HEK293 (cell line): ENCODE measurements at regions not wholly inside any gene's neighbourhood (a gene's known extent, or its start where the extent isn't known, plus 50 kb on each side); places are given as distances from the start of the nearest gene placed in this dataset.
"Not testable (repeated sequence)": the region's sequence is repeated elsewhere in the genome, so short reads cannot be mapped to it uniquely, and the experiment has no call there.

Experiments
- CTCF ChIA-PET: fragments of 350-600 bp; formaldehyde crosslinking; extraction: SDS; loops from one replicate; lab custom pipeline; 2021; ENCODE audit warnings: antibody characterized with exemption; lab: Yijun Ruan, JAX
- POLR2A ChIA-PET: fragments of 300-600 bp; formaldehyde crosslinking; extraction: SDS; loops from one replicate; lab custom pipeline; 2020; ENCODE audit warnings: antibody characterized with exemption, inconsistent platforms; lab: Yijun Ruan, JAX
- H3K27ac ChIP-seq: fragments of 200-500 bp; sonication (Bioruptor generic); 2 replicates; pipeline ENCODE4 v1.5.1; 2014; ENCODE audit warnings: low read depth, low read length, control low read depth, inconsistent platforms; ENCODE audit errors: extremely low read depth
- H3K36me3 ChIP-seq, 2 experiments: fragments of 200-500 bp in 1 of 2; sonication (Bioruptor generic) in 1 of 2; 1 replicate in 1 of 2; 2 replicates in 1 of 2; pipeline ENCODE4 v1.5.1; 2014 to 2017; ENCODE audit warnings: inconsistent platforms in 2 of 2, low read length in 2 of 2; ENCODE audit not compliant: control insufficient read depth in 2 of 2, insufficient read depth in 1 of 2
- H3K4me1 ChIP-seq: fragments of 200-500 bp; sonication (Bioruptor generic); 2 replicates; pipeline ENCODE4 v1.5.1; 2014; ENCODE audit warnings: mild to moderate bottlenecking, low read length, inconsistent platforms; ENCODE audit not compliant: control insufficient read depth, insufficient read depth
- H3K4me3 ChIP-seq: 2 replicates; pipeline ENCODE4 v1.5.1; 2011; ENCODE audit warnings: low read depth, mild to moderate bottlenecking, control low read depth, low read length, moderate library complexity
- H3K9me3 ChIP-seq: fragments of 200-500 bp; sonication (Bioruptor generic); 2 replicates; pipeline ENCODE4 v1.5.1; 2014; ENCODE audit warnings: low read depth, low read length, inconsistent platforms; ENCODE audit not compliant: control insufficient read depth, insufficient read depth
- EGR2 ChIP-seq: fragments of 450-650 bp; formaldehyde crosslinking; IDR thresholded peaks from 2 replicates; pipeline ENCODE4 v1.5.1; 2016; ENCODE audit warnings: low read depth, missing biosample characterization, missing genetic modification characterization
- HOXD13 ChIP-seq: sonication (generic); formaldehyde crosslinking; IDR thresholded peaks from 2 replicates; pipeline ENCODE4 v1.8.0; 2022; ENCODE audit warnings: missing genetic modification reagents, borderline replicate concordance
- OSR2 ChIP-seq: fragments of 450-650 bp; formaldehyde crosslinking; IDR thresholded peaks from 2 replicates; pipeline ENCODE4 v1.5.1; 2016; ENCODE audit warnings: missing biosample characterization, missing genetic modification characterization
- PRDM1 ChIP-seq: fragments of 450-650 bp; formaldehyde crosslinking; IDR thresholded peaks from 2 replicates; pipeline ENCODE4; 2016; ENCODE audit warnings: missing biosample characterization, missing genetic modification characterization
- RBAK ChIP-seq: fragments of 450-650 bp; formaldehyde crosslinking; IDR thresholded peaks from 2 replicates; pipeline ENCODE4 v1.5.1; 2016; ENCODE audit warnings: missing biosample characterization, missing genetic modification characterization
- TCF7L2 ChIP-seq: IDR thresholded peaks from 2 replicates; pipeline ENCODE4 v1.6.1; 2011; ENCODE audit warnings: low read depth, mild to moderate bottlenecking, inconsistent platforms, low read length, moderate library complexity, borderline replicate concordance
- ZBTB1 ChIP-seq: fragments of 450-650 bp; formaldehyde crosslinking; IDR thresholded peaks from 2 replicates; pipeline ENCODE4 v1.5.1; 2016; ENCODE audit warnings: missing biosample characterization, missing genetic modification characterization
- ZNF169 ChIP-seq: fragments of 450-650 bp; formaldehyde crosslinking; IDR thresholded peaks from 2 replicates; pipeline ENCODE4 v1.5.1; 2016; ENCODE audit warnings: missing biosample characterization, missing genetic modification characterization
- ZNF2 ChIP-seq: fragments of 450-650 bp; formaldehyde crosslinking; IDR thresholded peaks from 2 replicates; pipeline ENCODE4 v1.5.1; 2016; ENCODE audit warnings: missing biosample characterization, missing genetic modification characterization
- ZNF248 ChIP-seq: fragments of 450-650 bp; formaldehyde crosslinking; IDR thresholded peaks from 2 replicates; pipeline ENCODE4 v1.5.1; 2017; ENCODE audit warnings: missing biosample characterization, missing genetic modification characterization
- ZNF311 ChIP-seq: fragments of 450-650 bp; formaldehyde crosslinking; IDR thresholded peaks from 2 replicates; pipeline ENCODE4 v1.5.1; 2017; ENCODE audit warnings: missing biosample characterization, missing genetic modification characterization, borderline replicate concordance
- ZNF350 ChIP-seq: fragments of 450-650 bp; formaldehyde crosslinking; IDR thresholded peaks from 2 replicates; pipeline ENCODE4 v1.5.0; 2017; ENCODE audit warnings: missing biosample characterization, mild to moderate bottlenecking, missing genetic modification characterization
- ZNF354C ChIP-seq: fragments of 450-650 bp; formaldehyde crosslinking; IDR thresholded peaks from 2 replicates; pipeline ENCODE4 v1.5.1; 2016; ENCODE audit warnings: missing biosample characterization, missing genetic modification characterization, low read depth, borderline replicate concordance
- ZNF416 ChIP-seq: fragments of 450-650 bp; formaldehyde crosslinking; IDR thresholded peaks from 2 replicates; pipeline ENCODE4 v1.5.1; 2016; ENCODE audit warnings: missing biosample characterization, missing genetic modification characterization
- ZNF433 ChIP-seq: fragments of 450-650 bp; formaldehyde crosslinking; IDR thresholded peaks from 2 replicates; pipeline ENCODE4 v1.5.1; 2016; ENCODE audit warnings: missing biosample characterization, missing genetic modification characterization, low read depth
- ZNF664 ChIP-seq: fragments of 450-650 bp; formaldehyde crosslinking; IDR thresholded peaks from 2 replicates; pipeline ENCODE4 v1.5.1; 2016; ENCODE audit warnings: missing biosample characterization, missing genetic modification characterization
- ZNF747 ChIP-seq: fragments of 450-650 bp; formaldehyde crosslinking; IDR thresholded peaks from 2 replicates; pipeline ENCODE4 v1.5.1; 2016; ENCODE audit warnings: missing biosample characterization, missing genetic modification characterization
- ZNF777 ChIP-seq: fragments of 450-650 bp; formaldehyde crosslinking; IDR thresholded peaks from 2 replicates; pipeline ENCODE4 v1.5.1; 2017; ENCODE audit warnings: missing biosample characterization, missing genetic modification characterization, borderline replicate concordance
- ZNF791 ChIP-seq: fragments of 450-650 bp; formaldehyde crosslinking; IDR thresholded peaks from 2 replicates; pipeline ENCODE4 v1.5.1; 2016; ENCODE audit warnings: missing biosample characterization, missing genetic modification characterization
- TF ChIP-seq, protein P1 (sequence below): fragments of 450-650 bp; formaldehyde crosslinking; IDR thresholded peaks from 2 replicates; pipeline ENCODE4 v1.5.1; 2016; ENCODE audit warnings: missing biosample characterization, missing genetic modification characterization, borderline replicate concordance
- TF ChIP-seq, protein P2 (sequence below): fragments of 450-650 bp; formaldehyde crosslinking; IDR thresholded peaks from 2 replicates; pipeline ENCODE4 v1.5.1; 2017; ENCODE audit warnings: missing biosample characterization, mild to moderate bottlenecking, missing genetic modification characterization, moderate library complexity
- TF ChIP-seq, protein P3 (sequence below): fragments of 450-650 bp; formaldehyde crosslinking; IDR thresholded peaks from 2 replicates; pipeline ENCODE4 v1.5.1; 2016; ENCODE audit warnings: missing biosample characterization, missing genetic modification characterization
- TF ChIP-seq, protein P4 (sequence below): fragments of 450-650 bp; formaldehyde crosslinking; IDR thresholded peaks from 2 replicates; pipeline ENCODE4; 2016; ENCODE audit warnings: missing biosample characterization, missing genetic modification characterization

DNA sequence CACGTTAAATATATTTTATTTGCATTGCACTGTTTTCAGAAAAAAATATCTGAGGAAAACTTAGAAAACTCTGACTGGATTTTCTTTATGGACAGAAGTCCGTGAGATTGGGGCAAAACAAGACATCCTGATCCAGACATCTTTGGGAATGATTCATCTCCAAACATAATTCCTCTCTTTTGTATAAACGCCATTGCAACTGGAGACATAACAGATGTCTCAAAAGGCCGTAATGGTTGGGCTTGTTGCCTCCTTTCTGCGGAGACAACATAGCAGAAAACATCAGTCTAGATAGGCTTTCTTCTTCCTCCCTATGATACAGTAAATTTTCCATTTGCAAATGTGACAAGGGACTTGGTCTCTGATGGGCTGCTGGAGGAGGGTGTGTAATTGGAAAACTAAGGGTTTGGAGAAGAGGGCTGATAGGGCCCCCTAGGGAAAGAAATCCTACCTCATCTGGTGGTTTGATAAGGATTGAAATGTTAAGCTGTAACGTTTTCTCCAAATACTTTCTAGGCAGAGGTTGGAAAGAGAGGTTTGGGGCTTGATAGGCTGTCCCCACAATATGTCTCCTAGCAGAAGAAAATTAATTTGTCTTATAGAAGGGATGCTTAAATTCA, 631.5 kb upstream of the ST8SIA4 start (continued):
- no peak for TF ChIP-seq PRDM1 (tag by site-specific recombination)

DNA sequence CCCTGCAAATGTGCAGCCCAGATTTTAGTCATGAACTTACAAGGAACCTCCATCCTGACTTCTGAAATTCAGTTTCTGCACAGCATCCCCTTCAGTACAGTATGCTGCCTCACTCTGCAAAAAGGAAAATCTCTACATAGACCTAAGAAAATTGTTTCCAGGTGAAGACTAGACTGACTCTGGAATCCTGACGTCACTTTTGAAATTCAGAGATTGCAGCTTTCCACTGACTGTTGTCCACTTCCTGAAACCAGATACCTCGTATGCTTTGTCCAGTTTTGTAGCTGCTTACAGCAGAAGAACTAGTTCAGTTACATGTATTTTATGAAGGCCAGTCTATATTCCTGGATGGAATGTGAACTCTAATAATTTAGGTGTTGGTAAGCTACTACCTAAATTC, 629.3 kb upstream of the ST8SIA4 start:
- POLR2A ChIA-PET, result no interaction called here
- CTCF ChIA-PET, result no interaction called here

DNA sequence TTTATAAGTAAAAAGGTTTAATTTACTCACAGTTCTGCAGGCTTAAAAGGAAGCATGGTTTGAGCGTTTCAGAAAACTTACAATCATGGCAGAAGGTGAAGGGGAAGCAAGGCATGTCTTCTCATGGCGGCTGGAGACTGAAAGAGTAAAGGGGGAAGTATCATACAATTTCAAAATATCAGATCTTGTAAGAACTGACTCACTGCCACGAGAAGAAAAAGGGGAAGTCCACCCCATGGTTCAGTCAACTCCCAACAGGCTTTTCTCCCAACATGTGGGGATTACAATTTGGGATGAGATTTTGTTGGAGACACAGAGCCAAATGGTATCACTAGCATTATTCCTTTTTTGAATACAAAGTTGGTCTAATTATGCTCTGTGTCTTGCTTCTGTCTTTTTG, 627.9 kb upstream of the ST8SIA4 start:
- ChIA-PET CTCF (no interaction called here), POLR2A (no interaction called here)
- TF ChIP-seq, protein P1, sequence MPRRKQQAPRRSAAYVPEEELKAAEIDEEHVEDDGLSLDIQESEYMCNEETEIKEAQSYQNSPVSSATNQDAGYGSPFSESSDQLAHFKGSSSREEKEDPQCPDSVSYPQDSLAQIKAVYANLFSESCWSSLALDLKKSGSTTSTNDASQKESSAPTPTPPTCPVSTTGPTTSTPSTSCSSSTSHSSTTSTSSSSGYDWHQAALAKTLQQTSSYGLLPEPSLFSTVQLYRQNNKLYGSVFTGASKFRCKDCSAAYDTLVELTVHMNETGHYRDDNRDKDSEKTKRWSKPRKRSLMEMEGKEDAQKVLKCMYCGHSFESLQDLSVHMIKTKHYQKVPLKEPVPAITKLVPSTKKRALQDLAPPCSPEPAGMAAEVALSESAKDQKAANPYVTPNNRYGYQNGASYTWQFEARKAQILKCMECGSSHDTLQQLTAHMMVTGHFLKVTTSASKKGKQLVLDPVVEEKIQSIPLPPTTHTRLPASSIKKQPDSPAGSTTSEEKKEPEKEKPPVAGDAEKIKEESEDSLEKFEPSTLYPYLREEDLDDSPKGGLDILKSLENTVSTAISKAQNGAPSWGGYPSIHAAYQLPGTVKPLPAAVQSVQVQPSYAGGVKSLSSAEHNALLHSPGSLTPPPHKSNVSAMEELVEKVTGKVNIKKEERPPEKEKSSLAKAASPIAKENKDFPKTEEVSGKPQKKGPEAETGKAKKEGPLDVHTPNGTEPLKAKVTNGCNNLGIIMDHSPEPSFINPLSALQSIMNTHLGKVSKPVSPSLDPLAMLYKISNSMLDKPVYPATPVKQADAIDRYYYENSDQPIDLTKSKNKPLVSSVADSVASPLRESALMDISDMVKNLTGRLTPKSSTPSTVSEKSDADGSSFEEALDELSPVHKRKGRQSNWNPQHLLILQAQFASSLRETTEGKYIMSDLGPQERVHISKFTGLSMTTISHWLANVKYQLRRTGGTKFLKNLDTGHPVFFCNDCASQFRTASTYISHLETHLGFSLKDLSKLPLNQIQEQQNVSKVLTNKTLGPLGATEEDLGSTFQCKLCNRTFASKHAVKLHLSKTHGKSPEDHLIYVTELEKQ (tag by site-specific recombination), result no peak
- TF ChIP-seq ZNF2 (tag by site-specific recombination) (no peak), EGR2 (tag by site-specific recombination) (no peak), ZNF169 (tag by site-specific recombination) (no peak), HOXD13 (CRISPR knock-in tag) (no peak), OSR2 (tag by site-specific recombination) (no peak), ZNF433 (tag by site-specific recombination) (no peak), ZNF354C (tag by site-specific recombination) (no peak), TCF7L2 (no peak), ZBTB1 (tag by site-specific recombination) (no peak), ZNF311 (no peak), ZNF416 (tag by site-specific recombination) (no peak)
- TF ChIP-seq, protein P2, sequence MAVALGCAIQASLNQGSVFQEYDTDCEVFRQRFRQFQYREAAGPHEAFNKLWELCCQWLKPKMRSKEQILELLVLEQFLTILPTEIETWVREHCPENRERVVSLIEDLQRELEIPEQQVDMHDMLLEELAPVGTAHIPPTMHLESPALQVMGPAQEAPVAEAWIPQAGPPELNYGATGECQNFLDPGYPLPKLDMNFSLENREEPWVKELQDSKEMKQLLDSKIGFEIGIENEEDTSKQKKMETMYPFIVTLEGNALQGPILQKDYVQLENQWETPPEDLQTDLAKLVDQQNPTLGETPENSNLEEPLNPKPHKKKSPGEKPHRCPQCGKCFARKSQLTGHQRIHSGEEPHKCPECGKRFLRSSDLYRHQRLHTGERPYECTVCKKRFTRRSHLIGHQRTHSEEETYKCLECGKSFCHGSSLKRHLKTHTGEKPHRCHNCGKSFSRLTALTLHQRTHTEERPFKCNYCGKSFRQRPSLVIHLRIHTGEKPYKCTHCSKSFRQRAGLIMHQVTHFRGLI, result no peak
- TF ChIP-seq, protein P3, sequence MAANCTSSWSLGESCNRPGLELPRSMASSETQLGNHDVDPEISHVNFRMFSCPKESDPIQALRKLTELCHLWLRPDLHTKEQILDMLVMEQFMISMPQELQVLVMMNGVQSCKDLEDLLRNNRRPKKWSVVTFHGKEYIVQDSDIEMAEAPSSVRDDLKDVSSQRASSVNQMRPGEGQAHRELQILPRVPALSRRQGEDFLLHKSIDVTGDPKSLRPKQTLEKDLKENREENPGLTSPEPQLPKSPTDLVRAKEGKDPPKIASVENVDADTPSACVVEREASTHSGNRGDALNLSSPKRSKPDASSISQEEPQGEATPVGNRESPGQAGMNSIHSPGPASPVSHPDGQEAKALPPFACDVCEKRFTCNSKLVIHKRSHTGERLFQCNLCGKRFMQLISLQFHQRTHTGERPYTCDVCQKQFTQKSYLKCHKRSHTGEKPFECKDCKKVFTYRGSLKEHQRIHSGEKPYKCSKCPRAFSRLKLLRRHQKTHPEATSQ, result no peak
- H3K4me1 ChIP-seq, result no peaks in the 10 kb centered on the region
- H3K36me3 ChIP-seq, result no peaks in the 10 kb centered on the region
- H3K4me3 ChIP-seq, result no peak overlapping the region
- H3K27ac ChIP-seq, result no peak overlapping the region
- no peaks in the 10 kb centered on the region for H3K9me3 ChIP-seq

More for the DNA sequence above, 629.3 kb upstream of the ST8SIA4 start:
- H3K9me3 ChIP-seq, result no peaks in the 10 kb centered on the region
- no peaks in the 10 kb centered on the region for H3K4me1 ChIP-seq
- TF ChIP-seq ZNF777 (tag by site-specific recombination) (no peak), ZNF350 (tag by site-specific recombination) (no peak), TCF7L2 (no peak), RBAK (tag by site-specific recombination) (no peak), ZNF248 (tag by site-specific recombination) (no peak), ZNF169 (tag by site-specific recombination) (no peak), ZNF791 (tag by site-specific recombination) (no peak), ZNF747 (tag by site-specific recombination) (no peak), ZNF664 (tag by site-specific recombination) (no peak), ZNF311 (no peak)
- TF ChIP-seq, protein P2, result no peak
- TF ChIP-seq, protein P4, sequence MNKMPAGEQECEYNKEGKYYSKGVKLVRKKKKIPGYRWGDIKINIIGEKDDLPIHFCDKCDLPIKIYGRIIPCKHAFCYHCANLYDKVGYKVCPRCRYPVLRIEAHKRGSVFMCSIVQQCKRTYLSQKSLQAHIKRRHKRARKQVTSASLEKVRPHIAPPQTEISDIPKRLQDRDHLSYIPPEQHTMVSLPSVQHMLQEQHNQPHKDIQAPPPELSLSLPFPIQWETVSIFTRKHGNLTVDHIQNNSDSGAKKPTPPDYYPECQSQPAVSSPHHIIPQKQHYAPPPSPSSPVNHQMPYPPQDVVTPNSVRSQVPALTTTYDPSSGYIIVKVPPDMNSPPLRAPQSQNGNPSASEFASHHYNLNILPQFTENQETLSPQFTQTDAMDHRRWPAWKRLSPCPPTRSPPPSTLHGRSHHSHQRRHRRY, result no peak
- no peak overlapping the region for H3K4me3 ChIP-seq
- no peak overlapping the region for H3K27ac ChIP-seq
- H3K36me3 ChIP-seq, result no peaks in the 10 kb centered on the region

DNA sequence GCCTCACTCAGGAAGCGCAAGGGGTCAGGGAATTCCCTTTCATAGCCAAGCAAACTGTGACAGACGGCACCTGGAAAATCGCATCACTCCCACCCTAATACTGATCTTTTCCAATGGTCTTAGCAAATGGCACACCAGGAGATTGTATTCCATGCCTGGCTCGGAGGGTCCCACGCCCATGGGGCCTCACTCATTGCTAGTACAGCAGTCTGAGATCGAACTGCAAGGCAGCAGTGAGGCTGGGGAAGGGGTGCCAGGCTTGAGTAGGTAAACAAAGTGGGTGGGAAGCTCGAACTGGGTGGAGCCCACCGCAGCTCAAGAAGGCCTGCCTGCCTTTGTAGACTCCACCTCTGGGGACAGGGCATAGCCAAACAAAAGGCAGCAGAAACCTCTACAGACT, 626.0 kb upstream of the ST8SIA4 start:
- H3K36me3 ChIP-seq, H3K4me3 ChIP-seq, H3K9me3 ChIP-seq, CTCF ChIA-PET, H3K4me1 ChIP-seq, H3K27ac ChIP-seq, POLR2A ChIA-PET: not testable (repeated sequence)
